NCI-H2107 (cell line): ENCODE measurements at regions not wholly inside any gene's neighbourhood (a gene's known extent, or its start where the extent isn't known, plus 50 kb on each side); places are given as distances from the start of the nearest gene placed in this dataset.
"Not testable (repeated sequence)": the region's sequence is repeated elsewhere in the genome, so short reads cannot be mapped to it uniquely, and the experiment has no call there.

ENCODE experiments used
- DNase-seq: peaks from one replicate; lab custom pipeline; 2025; lab: John Stamatoyannopoulos, UW

DNA sequence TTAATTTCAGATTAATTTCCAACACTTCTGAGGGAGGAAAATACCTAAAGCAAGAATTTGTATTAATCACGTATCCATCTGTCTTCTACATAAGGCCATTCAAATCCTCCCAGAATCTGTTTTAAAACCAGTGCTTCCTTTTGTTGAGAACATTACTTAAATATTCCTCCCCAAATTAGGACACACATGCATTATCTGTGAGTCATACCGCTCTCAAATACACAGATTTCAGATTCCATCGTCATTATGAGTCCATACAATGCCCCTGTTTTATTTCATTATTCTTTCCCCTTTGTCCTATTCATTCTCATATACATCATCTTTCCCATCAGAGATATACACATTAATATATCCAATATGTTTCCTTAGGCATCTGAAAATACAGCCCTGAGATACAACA, 57.3 kb upstream of the PRSS12 start:
- DNase-seq, result no peak

- no peak for DNase-seq
These were observed 64.5 kb upstream of the PRSS12 start for GRCh38 chr4:118417325-118417724.

DNA sequence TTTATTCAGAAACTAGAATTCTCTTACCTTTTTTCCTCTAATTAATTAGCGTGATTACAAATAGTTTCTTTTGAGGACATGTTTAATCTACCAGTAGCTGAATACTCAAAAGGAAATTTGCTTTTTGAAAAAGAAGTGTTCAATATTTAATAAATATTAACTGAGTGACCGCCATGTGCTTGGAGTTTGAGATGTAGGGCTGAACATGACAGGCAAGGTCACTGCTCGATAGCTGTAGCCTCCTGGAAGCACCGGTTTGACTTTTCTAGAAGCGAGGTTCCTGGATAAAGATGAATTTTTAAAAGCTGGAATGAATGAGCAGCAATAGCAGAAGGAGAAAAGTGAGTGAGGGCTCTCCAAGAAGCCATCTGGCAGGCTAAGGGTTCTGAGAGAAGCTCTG, 65.0 kb upstream of the PRSS12 start:
- not testable (repeated sequence) for DNase-seq

DNA sequence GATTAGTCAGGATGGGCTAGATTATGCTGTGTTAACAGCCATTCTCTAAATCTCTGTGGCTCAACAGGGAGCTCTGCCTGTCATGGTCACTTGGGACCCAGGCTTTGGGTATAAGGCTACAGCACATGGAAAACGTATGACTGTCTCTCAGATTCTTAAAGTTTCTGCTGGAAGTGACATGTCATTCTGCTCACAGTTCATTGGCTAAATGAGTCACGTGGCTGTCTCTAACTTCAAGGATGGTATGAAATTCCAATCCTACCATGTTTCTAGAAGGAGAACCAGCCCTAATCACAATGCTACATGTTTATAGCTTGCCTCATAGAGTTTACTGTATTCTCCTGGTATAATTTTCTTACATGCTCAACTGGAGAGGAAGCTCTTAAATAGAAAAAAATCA, 65.6 kb upstream of the PRSS12 start:
- DNase-seq, result not testable (repeated sequence)

DNA sequence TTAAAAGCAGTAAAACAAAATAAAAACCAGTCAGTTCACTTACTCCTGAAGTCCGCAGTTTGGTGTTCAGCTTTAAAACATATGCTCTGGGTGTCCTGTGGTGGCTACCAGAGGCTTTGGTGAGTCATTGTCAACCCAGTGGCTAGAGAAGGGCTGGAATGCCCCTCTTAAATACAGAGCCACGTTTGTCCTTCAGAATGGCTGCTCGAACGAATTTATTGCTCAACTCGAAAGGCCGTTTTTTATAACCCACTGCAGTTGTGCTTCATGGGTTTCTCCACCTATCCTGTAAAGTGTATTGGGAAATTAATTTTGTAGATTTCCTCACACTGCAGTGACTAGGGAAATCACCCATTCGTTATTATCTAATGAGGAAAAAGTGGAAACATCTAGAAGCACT, 66.8 kb upstream of the PRSS12 start:
- not testable (repeated sequence) for DNase-seq

- not testable (repeated sequence) for DNase-seq
These were observed 71.3 kb upstream of the PRSS12 start for GRCh38 chr4:118424062-118424461.

GRCh38 chr4:118428881-118429280, 76.1 kb upstream of the PRSS12 start:
- DNase-seq, result not testable (repeated sequence)

- DNase-seq, result not testable (repeated sequence)
These were observed 79.6 kb upstream of the PRSS12 start for GRCh38 chr4:118432359-118432758.

- not testable (repeated sequence) for DNase-seq
These were observed 81.0 kb upstream of the PRSS12 start for GRCh38 chr4:118433612-118434375.

DNA sequence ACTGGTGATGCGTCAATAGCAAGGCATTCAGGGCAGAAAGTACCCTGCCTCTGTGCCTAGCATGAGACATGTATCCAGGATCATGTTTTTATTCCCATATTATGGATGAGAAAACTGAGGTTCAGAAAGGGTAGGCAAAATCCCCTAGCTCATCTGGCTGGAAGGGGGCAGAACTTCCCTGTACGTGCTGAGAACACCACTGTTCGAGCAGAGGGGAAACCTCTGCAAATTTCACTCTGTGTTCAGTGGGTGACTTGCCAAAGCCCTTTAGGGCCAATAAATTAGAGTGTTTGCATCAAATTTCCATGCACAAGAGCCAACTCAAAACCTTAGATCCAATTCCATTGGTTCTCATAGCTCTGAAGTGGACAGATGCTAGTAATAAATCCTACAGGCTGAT, 82.6 kb upstream of the PRSS12 start:
- not testable (repeated sequence) for DNase-seq

GRCh38 chr4:118442115-118442837, 89.5 kb upstream of the PRSS12 start:
- not testable (repeated sequence) for DNase-seq

- not testable (repeated sequence) for DNase-seq
These were observed 94.6 kb upstream of the PRSS12 start for GRCh38 chr4:118447397-118447796.

DNA sequence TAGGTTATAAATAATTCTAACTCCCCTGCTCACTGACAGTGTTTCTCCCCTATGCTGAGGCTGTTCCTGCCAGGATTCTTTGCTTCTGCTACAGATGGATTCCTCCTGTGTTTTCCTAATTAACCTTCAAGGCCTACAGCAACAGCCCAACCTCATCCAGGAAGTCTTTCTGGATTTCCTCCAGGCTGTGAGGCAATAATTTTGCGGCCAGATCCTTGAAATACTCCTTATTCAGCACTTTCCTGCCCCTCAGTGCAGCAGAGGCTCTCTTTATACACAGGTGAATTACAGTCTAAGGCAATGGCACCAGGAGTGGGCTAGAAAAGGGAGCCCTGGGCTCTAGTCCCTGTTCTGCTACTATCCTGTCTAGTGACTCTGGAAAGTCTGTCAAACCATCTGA, 102.1 kb upstream of the PRSS12 start:
- not testable (repeated sequence) for DNase-seq

DNA sequence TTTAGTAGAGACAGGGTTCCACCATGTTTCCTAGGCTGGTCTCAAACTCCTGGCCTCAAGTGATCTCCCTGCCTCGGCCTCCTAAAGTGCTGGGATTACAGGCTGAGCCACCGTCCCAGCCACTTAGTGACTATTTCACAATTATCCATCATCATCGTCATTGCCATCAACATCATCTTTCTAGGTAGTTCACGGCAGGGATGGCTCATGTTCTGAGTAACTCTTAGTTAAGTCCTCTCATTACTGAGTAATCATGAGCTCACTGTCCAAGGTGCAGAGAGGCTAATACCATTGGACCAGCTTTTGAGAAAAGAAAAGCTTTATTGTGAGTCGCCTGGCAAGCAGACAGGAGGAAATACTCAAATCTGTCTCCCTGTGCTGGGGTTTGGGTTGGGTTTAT, 108.6 kb upstream of the PRSS12 start:
- not testable (repeated sequence) for DNase-seq

DNA sequence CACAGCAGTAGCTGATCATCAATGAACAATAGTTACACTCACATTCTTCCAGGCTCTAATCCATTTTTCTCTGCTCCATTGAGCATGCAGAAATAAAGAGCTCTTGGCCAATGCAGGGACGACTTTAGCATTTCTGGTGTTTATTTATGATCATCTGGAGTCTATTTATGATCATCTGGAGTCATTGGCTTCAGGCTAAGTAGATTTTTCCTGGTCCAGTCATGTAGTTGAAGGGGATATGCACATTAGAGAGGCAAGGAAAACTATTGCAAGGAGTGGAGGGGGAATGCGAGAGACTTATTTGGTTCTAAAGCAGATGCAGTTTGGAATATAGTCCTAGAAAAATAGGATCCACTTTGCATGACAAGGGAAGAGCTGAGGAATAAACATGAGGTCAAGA, 113.0 kb upstream of the PRSS12 start:
- not testable (repeated sequence) for DNase-seq

GRCh38 chr4:118474001-118474626, 121.3 kb upstream of the PRSS12 start:
- not testable (repeated sequence) for DNase-seq

DNA sequence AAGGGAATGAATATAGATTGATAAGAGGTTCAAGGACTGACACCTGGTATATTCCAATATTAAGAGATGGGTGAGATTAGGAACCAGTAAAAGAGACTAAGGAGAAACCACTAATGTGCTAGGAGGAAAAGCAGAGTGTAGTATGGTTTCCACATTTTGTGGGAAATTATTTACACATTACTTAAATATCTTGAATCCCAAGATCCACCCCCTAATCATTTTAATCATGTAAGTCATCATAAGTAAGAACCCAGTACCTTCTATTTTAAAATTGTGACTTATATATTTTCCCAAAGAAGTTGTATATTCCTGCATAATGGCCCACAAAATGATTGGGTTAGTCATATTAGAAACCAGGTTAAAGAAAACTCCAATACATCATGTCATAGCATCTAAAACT, 122.0 kb upstream of the PRSS12 start:
- DNase-seq, result not testable (repeated sequence)

DNA sequence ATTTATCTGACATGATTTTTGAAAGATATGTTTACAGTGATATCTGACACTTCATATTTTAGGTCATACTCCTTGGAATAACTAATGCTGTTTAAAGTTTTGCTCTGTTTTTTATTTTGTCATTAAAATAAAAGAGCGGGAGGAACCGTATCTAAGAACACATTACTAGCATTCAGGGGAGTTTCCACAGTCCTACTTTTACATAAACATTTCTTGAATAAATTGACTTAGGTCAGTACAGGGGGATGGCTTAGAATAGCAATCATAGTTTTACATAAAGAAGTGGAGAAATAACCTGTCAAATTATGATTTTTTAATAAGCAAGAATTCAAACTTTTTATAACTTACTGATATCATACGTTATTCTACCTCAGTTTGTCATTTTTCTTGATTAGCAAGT, 123.1 kb upstream of the PRSS12 start:
- DNase-seq, result not testable (repeated sequence)

DNA sequence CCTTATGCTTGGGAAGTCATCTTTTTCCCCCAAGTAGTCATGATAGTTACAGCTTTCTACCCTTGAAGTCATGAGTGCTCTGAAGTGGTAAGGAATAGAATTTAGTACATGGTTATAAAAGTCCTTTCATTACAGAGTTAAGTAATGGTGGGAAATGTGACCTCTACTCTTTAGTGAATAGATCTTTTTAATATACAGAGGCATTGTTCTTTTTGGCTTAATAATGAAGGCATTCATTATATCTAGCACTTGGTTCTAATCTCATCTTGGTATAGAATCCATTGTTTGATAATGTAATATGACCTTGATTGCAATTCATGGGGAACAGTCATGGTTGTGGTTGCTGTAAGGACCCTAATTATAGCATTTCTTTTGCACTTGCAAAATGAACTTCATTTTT, 125.0 kb upstream of the PRSS12 start:
- DNase-seq, result not testable (repeated sequence)

GRCh38 chr4:118485801-118486314, 133.1 kb upstream of the PRSS12 start:
- not testable (repeated sequence) for DNase-seq

DNA sequence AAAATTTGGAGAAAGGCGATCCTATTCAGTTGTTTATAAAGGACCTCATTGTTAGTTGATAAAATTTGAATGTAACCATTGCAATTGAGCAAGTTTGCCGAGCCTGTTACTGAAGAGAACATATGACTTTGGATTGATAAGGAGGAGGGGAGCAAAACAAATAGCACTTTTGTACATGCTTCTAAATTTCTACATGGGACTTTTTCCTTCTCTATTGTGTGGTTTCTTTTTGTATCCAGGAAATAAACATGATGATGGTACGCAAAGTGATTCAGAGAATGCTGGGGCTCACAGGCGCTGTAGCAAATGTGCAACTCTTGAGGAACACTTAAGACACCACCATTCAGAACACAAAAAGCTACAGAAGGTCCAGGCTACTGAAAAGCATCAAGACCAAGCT, 140.2 kb upstream of the PRSS12 start:
- DNase-seq, result not testable (repeated sequence)

DNA sequence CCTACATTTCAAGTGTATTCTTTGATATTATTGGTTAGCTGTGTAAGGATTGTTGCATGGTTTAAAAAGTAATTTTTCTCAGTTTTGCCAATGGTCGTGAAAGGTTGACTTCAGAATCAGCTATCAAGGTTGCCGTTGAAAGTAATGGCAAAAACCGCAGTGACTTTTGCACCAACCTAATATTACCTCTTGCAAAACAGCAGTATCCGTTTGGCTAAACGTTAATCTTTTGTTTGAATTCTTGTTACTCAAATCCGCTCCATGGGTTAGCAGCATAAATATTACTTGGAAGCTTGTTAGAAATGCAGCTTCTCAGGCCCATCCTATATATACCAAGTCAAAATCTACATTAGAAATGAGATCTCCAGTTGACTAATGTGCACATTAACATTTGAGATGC, 141.6 kb upstream of the PRSS12 start:
- DNase-seq, result not testable (repeated sequence)

DNA sequence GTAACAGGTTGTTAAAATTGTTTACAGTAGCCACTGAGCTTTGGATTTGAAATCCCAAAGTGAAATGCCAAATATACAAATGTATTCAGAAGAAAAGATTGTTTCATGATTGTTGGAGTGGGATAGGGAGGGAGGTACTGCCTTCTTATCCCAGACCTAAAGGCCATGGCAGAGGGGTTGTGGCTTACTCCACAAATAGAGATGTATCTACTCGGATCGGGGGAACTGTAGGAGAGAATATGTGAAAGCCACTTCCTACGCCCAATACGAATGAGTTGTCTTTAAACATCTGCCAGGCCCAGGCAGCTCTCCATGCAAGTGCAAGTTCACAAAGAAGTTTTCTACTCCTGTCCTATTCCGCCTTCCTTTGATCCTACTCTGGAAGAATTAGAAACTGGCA, 150.2 kb upstream of the PRSS12 start:
- DNase-seq, result not testable (repeated sequence)
